HG02938 (cell line): ENCODE measurements at regions not wholly inside any gene's neighbourhood (a gene's known extent, or its start where the extent isn't known, plus 50 kb on each side); places are given as distances from the start of the nearest gene placed in this dataset.

ENCODE experiments used
- ATAC-seq: cut with Tn5 transposase; IDR thresholded peaks from one replicate; pipeline ENCODE4 v1.9.1; 2021; ENCODE audit warnings: mild to moderate bottlenecking, moderate library complexity; ENCODE audit not compliant: unreplicated experiment

DNA sequence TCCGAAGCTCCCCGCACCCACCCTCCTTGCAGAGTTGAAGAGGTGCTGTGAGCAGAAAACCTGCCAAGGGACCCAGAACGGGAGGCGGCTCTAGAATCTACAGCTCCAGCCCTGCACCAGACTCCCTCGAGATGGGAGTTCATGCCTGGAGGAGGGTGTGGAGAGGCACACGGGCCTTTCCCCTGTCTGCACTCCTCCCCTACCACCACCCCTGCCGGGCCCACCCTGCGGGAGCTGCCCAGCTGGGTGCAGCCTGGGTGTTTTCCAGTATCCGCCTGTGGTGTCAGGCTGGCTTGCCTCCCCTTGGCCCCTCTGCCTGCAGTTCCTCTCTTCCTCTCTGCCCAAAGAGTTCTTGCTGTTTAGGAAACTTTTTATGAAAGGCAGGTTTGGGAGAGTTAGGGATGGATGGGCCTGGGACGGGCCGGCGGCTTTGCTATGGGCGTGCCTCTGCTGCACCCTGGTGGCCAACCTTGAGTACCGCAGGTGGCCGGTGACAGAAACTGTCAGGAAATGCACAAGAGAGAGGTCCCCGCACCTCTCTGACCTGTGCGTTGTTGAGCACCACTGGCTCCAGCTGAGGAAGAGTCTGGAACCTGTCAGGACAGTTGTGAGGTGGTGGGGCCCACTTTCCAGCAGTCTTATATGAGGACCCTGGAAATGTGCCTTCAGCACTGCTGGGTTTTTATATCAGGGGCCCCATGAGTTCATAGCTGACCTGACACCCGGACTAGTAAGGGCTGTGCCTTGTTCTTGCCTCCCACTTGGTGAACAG is 354.1 kb downstream of the SEC14L1 start:
- no peak for ATAC-seq

DNA sequence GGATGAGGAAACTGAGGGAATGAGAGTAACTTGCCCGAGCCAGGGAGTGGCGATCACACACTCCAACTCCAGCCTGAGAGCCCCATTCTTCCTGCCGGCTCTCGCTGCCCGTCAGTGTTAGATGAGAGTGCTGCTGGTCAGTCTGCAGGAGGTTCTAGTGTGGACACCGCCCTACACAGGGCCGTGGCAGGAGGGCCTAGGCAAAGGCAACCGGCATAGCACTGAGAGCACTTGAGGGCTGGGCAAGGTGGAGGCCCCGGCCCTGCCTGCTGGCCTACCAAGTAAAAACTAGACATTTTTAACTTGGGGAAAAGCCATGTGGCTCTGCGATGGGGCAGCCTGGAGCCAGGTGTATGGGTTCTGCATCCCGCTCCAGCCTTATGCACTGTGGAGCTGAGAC is 354.8 kb downstream of the SEC14L1 start:
- ATAC-seq: no peak

DNA sequence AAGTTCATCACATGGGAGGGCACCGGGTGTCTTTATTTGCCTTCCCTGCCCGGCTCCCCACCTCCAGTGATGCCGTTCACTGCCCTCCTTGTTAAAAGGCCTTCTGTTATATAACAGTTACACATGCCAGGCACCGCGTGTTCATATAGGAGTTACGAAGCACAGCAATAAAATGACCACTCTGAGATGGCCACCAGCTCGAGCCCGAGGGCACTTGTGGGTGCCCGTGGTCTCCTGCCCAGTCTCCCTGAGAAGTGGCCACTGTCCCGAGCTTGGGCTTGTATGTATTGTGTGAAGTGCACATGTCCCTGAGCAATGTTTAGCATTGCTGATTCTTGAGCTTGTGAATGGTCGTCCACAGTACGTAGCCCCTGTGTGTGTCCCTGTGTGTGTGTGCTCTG is 355.6 kb downstream of the SEC14L1 start:
- no peak for ATAC-seq

DNA sequence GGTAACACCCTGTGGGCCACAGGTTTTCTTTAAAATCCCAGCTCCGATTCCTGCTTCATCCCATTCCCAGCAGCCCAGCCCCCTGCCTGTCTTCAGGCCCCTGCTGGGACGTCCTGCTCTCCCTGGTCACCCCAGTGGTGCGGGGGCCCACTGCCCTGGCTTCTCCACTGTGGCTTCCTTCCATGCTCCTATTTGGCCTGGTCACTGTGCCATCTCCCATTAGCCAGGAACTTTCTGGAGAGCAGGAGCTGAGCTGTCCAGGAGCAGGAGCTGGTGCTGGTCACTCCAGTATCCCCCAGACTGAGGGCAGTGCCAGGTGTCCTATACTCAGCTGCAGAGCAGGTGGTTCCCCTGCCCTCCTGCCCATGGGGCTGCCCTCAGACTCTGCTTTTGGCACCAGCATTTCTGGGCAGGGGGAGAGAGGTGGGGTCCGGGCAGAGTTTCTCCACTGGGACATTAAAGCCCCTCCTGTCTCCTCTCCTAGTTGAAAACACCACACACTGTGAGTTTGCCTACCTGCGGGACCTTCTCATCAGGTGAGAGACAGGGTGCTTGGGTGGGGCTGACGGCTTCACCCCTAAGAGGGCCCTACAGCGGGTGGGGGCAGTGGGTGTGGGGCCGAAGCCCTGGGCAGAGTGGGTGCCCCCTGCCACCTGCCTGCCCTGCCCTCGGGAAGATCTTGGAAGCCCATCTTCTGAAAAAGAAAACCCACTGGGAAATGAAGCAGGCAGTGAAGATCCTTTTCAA is 356.2 kb downstream of the SEC14L1 start:
- no peak for ATAC-seq

DNA sequence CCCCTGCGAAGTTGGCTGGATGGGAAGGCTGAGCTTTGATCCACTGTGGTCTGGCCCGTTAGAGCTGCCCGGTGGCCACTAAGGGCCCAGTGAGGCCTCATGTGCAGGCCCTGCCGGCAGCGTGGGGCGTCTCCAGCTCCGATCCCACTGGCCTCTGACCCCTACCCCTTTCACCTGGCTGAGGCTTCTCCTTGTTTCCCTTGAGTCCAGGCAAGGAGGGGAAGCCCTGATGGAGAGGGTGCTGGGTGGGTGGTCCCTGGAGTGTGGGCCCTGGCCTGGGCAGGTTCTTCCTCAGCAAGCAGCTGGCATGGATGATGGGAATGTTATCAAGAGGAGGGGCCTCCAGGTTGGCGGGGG is 356.8 kb downstream of the SEC14L1 start:
- ATAC-seq: no peak

DNA sequence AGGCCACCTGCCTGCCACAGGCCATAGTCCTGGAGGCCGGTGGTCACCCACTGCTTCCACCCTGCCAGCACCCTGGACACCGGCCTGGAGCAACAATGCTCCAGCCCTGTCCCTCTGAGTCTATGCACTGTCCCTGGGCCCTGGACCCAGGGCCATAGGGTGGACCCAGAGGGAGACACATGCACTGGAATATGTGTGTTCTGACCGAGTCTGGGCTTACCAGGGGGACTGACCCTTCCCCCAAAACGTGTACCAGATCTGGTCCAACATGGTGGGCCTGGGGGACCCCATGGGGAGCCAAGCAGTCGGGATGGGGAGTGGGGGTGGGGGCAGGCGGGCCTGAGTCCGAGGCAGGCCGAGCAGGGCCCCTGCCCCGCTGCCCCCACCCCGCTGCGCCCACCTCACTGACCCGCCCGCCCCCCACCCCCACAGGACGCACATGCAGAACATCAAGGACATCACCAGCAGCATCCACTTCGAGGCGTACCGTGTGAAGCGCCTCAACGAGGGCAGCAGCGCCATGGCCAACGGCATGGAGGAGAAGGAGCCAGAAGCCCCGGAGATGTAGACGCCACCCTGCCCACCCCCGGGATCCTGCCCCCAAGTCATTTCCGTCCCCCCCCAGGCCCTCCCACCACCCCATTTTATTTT is 357.4 kb downstream of the SEC14L1 start:
- no peak for ATAC-seq

GRCh38 chr17:77498791-77499698 is 358.3 kb downstream of the SEC14L1 start:
- ATAC-seq: no peak

GRCh38 chr17:77499699-77500435 is 359.1 kb downstream of the SEC14L1 start:
- ATAC-seq: no peak

- no peak for ATAC-seq
These were observed 360.4 kb downstream of the SEC14L1 start for GRCh38 chr17:77501101-77501566.

- ATAC-seq: no peak
These were observed 361.2 kb downstream of the SEC14L1 start for GRCh38 chr17:77501751-77502625.

DNA sequence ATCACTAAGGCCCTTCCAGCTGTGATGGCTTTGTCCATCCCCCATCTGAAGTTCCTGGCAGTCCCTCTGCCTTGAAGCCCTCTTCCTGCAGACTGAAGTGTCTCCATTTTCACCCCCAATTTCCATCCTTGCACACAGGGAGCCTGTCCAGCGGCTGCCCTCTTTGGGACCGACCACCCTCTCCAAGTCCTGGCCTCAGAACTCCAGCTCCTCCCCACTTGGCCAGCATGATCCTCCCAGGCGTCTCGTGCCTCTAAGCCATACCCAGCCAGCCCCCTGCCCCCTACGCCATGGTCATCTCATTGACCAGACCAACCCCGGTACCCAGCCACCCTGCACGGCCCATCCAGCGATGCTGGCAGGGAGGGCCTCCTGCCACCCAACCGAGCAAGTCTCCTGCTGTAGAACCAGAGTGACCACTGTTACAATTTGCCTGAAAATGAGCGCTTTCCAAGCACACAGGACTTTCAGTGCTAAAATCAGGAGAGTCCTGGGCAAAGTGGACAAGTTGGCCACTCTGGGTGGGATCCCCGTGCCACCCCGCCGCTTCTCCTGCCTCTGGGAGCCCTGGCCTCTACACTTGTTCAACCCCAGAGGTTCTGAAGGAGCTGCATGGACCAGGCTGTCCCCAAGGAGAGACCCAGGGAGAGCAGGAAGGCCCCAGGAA is 362.0 kb downstream of the SEC14L1 start:
- no peak for ATAC-seq

DNA sequence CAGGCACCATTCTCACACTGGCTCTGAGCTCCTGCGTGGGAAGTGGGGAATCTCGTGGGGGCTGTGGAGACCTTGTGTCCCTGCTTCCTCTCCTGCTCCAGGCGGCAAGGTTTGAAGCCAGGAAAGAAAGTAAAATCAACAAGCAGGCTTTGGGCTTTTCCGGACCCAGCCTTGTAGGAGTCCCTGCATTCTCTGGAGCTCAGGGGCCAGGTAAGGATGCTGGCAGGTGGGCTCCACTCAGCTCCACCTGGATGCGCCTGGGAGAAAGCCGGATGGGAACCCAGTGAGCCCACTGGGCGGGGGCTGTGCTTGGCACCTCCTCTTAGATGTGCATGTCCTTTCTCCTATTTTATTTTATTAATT is 362.5 kb downstream of the SEC14L1 start:
- no peak for ATAC-seq

DNA sequence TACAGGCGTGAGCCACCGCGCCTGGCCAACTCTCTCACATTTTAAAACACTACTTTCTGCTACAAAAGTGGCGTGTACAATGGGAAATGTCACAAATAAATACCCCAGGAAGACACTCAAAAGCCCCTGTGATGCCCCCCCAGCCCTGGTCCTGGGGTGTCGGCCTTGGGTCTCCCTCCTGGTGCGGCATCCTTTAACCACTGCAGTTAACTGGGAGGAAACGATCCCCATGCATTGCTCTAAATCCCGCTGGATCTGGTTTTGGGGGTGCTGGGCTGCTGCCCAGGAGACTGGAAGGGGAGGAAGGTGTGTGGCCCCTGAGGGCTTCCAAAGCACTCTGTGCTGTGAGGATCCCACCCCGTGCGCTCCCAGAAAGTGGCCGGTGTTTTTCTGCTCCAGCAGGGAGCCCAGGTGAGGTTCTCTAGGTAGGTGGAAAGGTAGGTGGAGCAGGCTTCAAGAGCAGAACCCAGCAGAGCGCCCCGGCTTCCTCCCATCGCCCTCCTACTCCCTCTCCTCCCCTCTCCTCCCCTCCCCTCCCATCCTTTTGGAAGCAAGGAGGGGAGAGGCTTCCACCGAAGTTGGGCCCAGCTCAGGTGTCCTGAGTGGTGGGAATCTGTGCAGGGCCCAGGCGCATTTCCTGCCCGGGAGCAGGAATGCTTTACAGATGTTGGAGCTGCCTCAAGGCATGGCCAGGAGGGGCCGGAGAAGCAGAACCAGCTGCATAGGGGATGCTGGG is 363.3 kb downstream of the SEC14L1 start:
- ATAC-seq: no peak

GRCh38 chr17:77504652-77505155 is 363.9 kb downstream of the SEC14L1 start:
- ATAC-seq: no peak

DNA sequence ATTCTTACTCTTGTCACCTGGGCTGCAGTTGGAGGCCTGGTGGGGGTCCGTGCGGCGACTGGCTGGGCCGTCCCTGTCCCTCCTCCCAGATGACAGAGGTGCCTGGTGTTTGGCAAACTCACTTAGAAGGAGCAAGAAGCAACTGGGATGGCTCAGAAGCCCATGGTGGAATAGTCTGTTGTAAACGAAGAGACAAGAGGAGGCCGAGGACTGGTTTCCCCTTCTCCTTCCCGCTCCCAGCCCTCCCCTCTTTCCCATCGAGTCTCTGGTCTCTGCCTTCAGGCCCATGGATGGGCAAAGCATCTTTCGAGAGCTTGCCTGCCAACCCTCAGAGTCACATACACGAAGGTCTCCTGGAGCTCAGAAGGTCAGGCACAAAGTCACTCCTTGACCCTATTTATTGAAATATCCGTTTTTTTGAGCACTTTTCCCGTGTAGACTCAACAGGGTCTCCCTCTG is 364.4 kb downstream of the SEC14L1 start:
- ATAC-seq: no peak

GRCh38 chr17:77506371-77506991 is 365.7 kb downstream of the SEC14L1 start:
- no peak for ATAC-seq
